CD4-positive, alpha-beta T cell (primary cell): ENCODE measurements at regions not wholly inside any gene's neighbourhood (a gene's known extent, or its start where the extent isn't known, plus 50 kb on each side); places are given as distances from the start of the nearest gene placed in this dataset.

Source experiments
- ATAC-seq: fragments of 200-7000 bp; cut with Tn5 transposase; one replicate; pipeline ENCODE4 v1.10.0; 2022; ENCODE audit warnings: mild to moderate bottlenecking; ENCODE audit not compliant: poor library complexity
- CTCF ChIA-PET: fragments of 350-600 bp; sonication (Branson Sonifier 250); formaldehyde crosslinking; loops from one replicate; lab custom pipeline; 2021; ENCODE audit warnings: antibody characterized with exemption, inconsistent platforms; lab: Charles Lee
- POLR2A ChIA-PET: fragments of 350-600 bp; sonication (Branson Sonifier 250); formaldehyde crosslinking; loops from one replicate; lab custom pipeline; 2021; ENCODE audit warnings: antibody characterized with exemption, inconsistent platforms; lab: Charles Lee
- DNase-seq, 14 experiments: peaks; one replicate each; pipeline ENCODE4 v3.0.0-alpha.2; 2013 to 2020; ENCODE audit warnings: mixed read lengths in 2 of 14
- H3K27ac ChIP-seq, 2 donors: one replicate each; pipeline versions ENCODE4 v1.5.1 to v1.7.0; 2013; ENCODE audit warnings: low read length in 2 of 2, low read depth in 1 of 2, mild to moderate bottlenecking in 1 of 2
- H3K27me3 ChIP-seq, 2 experiments: 1 replicate in 1 of 2; 2 replicates in 1 of 2; pipeline versions ENCODE4 v1.6.1 to v1.7.0; 2013; ENCODE audit warnings: low read length in 2 of 2, control low read depth in 1 of 2, mild to moderate bottlenecking in 1 of 2, moderate library complexity in 1 of 2; ENCODE audit not compliant: insufficient read depth in 2 of 2, control insufficient read depth in 1 of 2
- H3K36me3 ChIP-seq: one replicate; pipeline ENCODE4 v1.6.1; 2013; ENCODE audit warnings: low read length, control low read depth; ENCODE audit not compliant: insufficient read depth
- H3K4me1 ChIP-seq: one replicate; pipeline ENCODE4 v1.6.1; 2013; ENCODE audit warnings: low read length, control low read depth; ENCODE audit not compliant: insufficient read depth
- H3K4me3 ChIP-seq: one replicate; pipeline ENCODE4 v1.5.1; 2013; ENCODE audit warnings: mild to moderate bottlenecking, low read length, moderate library complexity
- H3K9me3 ChIP-seq, 2 experiments: 1 replicate in 1 of 2; 2 replicates in 1 of 2; pipeline versions ENCODE4 v1.6.1 to v1.7.0; 2013; ENCODE audit warnings: low read length in 2 of 2, mild to moderate bottlenecking in 2 of 2, control low read depth in 1 of 2, moderate library complexity in 1 of 2; ENCODE audit not compliant: control insufficient read depth in 1 of 2, insufficient read depth in 1 of 2
- H3K27ac Mint-ChIP-seq: one replicate; pipeline ENCODE4 v1.8.0; 2020; ENCODE audit warnings: mixed read lengths
- H3K27me3 Mint-ChIP-seq: one replicate; pipeline ENCODE4 v1.8.0; 2021; ENCODE audit warnings: mixed read lengths
- H3K36me3 Mint-ChIP-seq: one replicate; pipeline ENCODE4 v1.8.0; 2021; ENCODE audit warnings: low read depth, mixed read lengths
- H3K4me1 Mint-ChIP-seq: one replicate; pipeline ENCODE4 v1.8.0; 2021; ENCODE audit warnings: low read depth, mixed read lengths
- H3K4me3 Mint-ChIP-seq: one replicate; pipeline ENCODE4 v1.8.0; 2020; ENCODE audit warnings: mild to moderate bottlenecking, mixed read lengths
- H3K9me3 Mint-ChIP-seq: one replicate; pipeline ENCODE4 v1.8.0; 2020; ENCODE audit warnings: mixed read lengths
- intact Hi-C, 2 experiments: fragments of 100-400 bp; cut with DNase I in 1 of 2; cut with micrococcal nuclease in 1 of 2; formaldehyde crosslinking; loops; one replicate each; pipeline versions ENCODE4 v1.15.1 to v1.9.0; 2023 to 2025; cut with DNase I, micrococcal nuclease
- TF ChIP-seq, protein P1 (sequence below): fragments of 200-600 bp; IDR thresholded peaks from one replicate; pipeline ENCODE4 v1.8.0; 2022; ENCODE audit warnings: antibody characterized with exemption, mild to moderate bottlenecking

DNA sequence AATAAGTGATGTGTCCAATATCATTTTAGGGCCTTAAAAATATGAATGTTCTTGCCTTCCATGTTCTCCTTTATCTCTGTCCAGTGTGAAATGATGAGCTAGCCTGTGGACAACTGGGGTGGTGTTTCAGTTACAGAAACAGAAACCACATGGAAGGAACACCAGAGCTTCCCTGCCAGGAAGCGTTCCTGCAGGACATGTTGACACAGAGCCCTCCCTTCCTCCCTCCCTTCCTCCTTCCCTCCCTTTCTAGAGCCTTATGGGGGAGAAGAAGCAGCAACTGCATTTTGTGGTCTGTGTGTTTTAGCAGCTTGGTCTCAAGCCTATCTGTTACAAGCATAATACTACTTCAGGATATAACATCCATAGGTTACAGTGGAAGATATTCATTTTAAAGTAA is 539.7 kb upstream of the NETO1 start:
- H3K4me1 Mint-ChIP-seq = no peaks in the 10 kb centered on the region
- H3K27me3 Mint-ChIP-seq = no peaks in the 10 kb centered on the region
- Histone ChIP-seq H3K36me3 (no peaks in the 10 kb centered on the region), H3K9me3 (peaks cover 0 to 4% of the 10 kb centered on the region in 2 experiments), H3K4me1 (no peaks in the 10 kb centered on the region), H3K27ac (no peak overlapping the region), H3K27me3 (no peaks in the 10 kb centered on the region), H3K4me3 (no peak overlapping the region)
- CTCF ChIA-PET = no interaction called here
- H3K36me3 Mint-ChIP-seq = no peaks in the 10 kb centered on the region
- POLR2A ChIA-PET = no interaction called here
- H3K4me3 Mint-ChIP-seq = no peak overlapping the region
- no peak for DNase-seq
- intact Hi-C loops = no loop called here
- no peak overlapping the region for H3K27ac Mint-ChIP-seq
- no peak for ATAC-seq
- TF ChIP-seq, protein P1, sequence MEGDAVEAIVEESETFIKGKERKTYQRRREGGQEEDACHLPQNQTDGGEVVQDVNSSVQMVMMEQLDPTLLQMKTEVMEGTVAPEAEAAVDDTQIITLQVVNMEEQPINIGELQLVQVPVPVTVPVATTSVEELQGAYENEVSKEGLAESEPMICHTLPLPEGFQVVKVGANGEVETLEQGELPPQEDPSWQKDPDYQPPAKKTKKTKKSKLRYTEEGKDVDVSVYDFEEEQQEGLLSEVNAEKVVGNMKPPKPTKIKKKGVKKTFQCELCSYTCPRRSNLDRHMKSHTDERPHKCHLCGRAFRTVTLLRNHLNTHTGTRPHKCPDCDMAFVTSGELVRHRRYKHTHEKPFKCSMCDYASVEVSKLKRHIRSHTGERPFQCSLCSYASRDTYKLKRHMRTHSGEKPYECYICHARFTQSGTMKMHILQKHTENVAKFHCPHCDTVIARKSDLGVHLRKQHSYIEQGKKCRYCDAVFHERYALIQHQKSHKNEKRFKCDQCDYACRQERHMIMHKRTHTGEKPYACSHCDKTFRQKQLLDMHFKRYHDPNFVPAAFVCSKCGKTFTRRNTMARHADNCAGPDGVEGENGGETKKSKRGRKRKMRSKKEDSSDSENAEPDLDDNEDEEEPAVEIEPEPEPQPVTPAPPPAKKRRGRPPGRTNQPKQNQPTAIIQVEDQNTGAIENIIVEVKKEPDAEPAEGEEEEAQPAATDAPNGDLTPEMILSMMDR = no peak
- peaks cover 6% of the 10 kb centered on the region for H3K9me3 Mint-ChIP-seq

DNA sequence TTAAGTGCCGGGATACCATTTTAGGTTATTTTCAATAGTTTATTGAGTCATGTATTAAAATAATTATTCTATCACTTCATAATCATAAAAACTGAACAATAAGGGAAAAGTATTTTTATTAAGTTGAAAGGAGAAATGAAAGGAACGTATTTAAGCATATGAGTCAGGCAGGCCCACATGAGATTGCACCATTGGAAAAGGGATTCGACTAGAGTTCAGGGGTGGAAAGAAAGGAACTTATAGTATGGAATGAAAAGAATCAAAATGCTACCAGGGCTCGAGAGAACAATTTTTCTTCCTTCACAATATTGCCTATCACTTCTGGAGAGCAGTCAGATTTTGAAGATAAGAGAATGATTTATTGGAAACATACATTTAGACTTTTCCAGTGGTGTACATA is 516.5 kb upstream of the NETO1 start:
- H3K4me3 Mint-ChIP-seq = no peak overlapping the region
- intact Hi-C loops = no loop called here
- DNase-seq = no peak
- no peak overlapping the region for H3K27ac Mint-ChIP-seq
- CTCF ChIA-PET = no interaction called here
- no peaks in the 10 kb centered on the region for H3K27me3 Mint-ChIP-seq
- H3K27ac ChIP-seq = no peak overlapping the region
- peaks cover 12% of the 10 kb centered on the region for H3K9me3 Mint-ChIP-seq
- TF ChIP-seq, protein P1 = no peak
- no peak overlapping the region for H3K4me3 ChIP-seq
- POLR2A ChIA-PET = no interaction called here
- H3K36me3 Mint-ChIP-seq = no peaks in the 10 kb centered on the region
- ATAC-seq = no peak
- no peaks in the 10 kb centered on the region for H3K4me1 ChIP-seq
- no peaks in the 10 kb centered on the region for H3K27me3 ChIP-seq
- H3K36me3 ChIP-seq = no peaks in the 10 kb centered on the region
- H3K9me3 ChIP-seq = no peaks in the 10 kb centered on the region
- no peaks in the 10 kb centered on the region for H3K4me1 Mint-ChIP-seq

DNA sequence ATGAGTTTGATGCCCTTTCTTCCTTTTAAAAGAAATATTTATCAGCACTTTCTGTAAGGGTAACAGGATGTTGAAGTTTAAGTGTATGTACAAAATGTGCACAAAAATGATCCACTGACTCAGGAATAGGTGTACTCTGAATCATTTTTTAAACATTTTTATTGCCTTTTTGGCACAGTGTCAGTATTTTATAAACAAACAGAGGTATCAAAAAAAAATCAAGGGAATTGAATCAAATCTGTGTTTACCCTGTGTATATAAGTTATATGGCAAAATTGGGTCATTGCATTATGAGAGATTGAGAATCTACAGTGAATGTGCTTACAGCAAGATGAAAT is 513.9 kb upstream of the NETO1 start:
- H3K9me3 Mint-ChIP-seq = peaks cover 7% of the 10 kb centered on the region
- TF ChIP-seq, protein P1 = no peak
- DNase-seq (no peak), ATAC-seq (no peak)
- no peaks in the 10 kb centered on the region for H3K4me1 Mint-ChIP-seq
- intact Hi-C loops = no loop called here
- H3K27ac Mint-ChIP-seq = no peak overlapping the region
- Histone ChIP-seq H3K27ac (no peak overlapping the region), H3K4me3 (no peak overlapping the region), H3K4me1 (no peaks in the 10 kb centered on the region), H3K36me3 (no peaks in the 10 kb centered on the region), H3K9me3 (no peaks in the 10 kb centered on the region), H3K27me3 (no peaks in the 10 kb centered on the region)
- no peak overlapping the region for H3K4me3 Mint-ChIP-seq
- ChIA-PET POLR2A (no interaction called here), CTCF (no interaction called here)
- no peaks in the 10 kb centered on the region for H3K27me3 Mint-ChIP-seq
- H3K36me3 Mint-ChIP-seq = no peaks in the 10 kb centered on the region
